MM.1S (cell line): ENCODE measurements at regions not wholly inside any gene's neighbourhood (a gene's known extent, or its start where the extent isn't known, plus 50 kb on each side); places are given as distances from the start of the nearest gene placed in this dataset.

Experiments used
- EZH2 ChIP-seq: fragments of 300-600 bp; sonication (generic); optimal IDR thresholded peaks from 2 replicates; pipeline ENCODE3; 2017; ENCODE audit warnings: low read depth, mild to moderate bottlenecking, antibody characterized with exemption, low read length, mixed read lengths
- TF ChIP-seq, protein P1 (sequence below): fragments of 300-600 bp; sonication (generic); IDR thresholded peaks from 2 replicates; pipeline ENCODE4 v1.5.1; 2016; ENCODE audit warnings: antibody characterized with exemption, low read length, mixed read lengths

DNA sequence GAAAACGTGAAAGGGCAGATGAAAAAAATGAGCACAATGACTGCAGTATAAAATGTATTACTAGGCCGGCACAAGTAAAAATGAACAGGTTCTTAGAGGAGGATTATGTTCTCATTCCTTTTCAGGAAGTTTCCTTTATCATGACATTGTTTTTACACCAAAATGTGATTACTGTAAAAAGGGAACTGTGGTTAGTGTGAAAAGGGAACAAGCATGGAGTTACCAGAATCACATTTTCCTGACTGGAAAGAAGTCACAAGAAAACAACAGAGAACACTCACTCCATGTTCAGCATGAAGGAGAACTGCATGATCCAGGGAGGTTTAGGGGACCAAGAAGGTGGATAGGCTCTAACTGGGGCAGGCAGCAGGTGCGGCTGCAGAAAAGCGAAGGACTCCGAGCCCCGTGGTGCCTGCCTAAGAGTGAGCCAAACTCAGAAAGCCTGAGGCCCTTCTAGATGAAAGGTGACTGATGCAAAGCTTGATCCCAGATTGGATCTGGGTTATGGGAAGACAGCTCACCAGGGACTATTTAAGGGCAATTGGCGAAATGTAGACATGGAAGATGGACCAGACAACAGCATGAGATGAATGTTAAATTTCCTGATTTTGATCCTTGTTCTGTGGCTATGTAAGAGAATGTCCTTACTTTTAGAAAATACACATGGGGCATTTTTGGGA, 77.3 kb downstream of the CCR1 start:
- TF ChIP-seq, protein P1, sequence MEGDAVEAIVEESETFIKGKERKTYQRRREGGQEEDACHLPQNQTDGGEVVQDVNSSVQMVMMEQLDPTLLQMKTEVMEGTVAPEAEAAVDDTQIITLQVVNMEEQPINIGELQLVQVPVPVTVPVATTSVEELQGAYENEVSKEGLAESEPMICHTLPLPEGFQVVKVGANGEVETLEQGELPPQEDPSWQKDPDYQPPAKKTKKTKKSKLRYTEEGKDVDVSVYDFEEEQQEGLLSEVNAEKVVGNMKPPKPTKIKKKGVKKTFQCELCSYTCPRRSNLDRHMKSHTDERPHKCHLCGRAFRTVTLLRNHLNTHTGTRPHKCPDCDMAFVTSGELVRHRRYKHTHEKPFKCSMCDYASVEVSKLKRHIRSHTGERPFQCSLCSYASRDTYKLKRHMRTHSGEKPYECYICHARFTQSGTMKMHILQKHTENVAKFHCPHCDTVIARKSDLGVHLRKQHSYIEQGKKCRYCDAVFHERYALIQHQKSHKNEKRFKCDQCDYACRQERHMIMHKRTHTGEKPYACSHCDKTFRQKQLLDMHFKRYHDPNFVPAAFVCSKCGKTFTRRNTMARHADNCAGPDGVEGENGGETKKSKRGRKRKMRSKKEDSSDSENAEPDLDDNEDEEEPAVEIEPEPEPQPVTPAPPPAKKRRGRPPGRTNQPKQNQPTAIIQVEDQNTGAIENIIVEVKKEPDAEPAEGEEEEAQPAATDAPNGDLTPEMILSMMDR, result no peak
- no peak for TF ChIP-seq EZH2
